ENCODE measurements at regions not wholly inside any gene's neighbourhood (a gene's known extent, or its start where the extent isn't known, plus 50 kb on each side); places are given as distances from the start of the nearest gene placed in this dataset.
A peak's percentile ranks its signal among the peaks of the same experiment; 100 is the strongest.

DNA sequence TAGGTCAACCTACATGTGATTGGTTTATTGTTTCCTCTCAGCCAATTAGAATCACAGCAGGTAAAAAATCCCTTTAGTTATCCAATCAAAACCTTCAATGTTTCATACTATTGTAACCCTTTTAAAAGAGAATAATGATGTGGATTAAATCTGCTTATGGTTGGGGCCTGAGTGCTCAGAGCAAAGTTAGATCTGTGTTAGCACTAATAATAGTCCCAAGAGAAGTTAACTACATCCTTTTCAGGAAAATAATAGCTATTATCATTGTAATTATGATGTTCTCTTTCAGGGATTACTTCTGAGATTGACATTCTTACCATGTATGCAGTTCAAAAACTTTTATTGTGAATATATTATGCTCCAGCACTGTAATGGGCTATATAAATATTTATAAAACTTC lies 262.6 kb upstream of the ARX start:
- Histone ChIP-seq H3K27me3 (ENCODE audit: insufficient read depth, poor library complexity, severe bottlenecking) (no peaks in the 10 kb centered on the region), H3K4me3 (ENCODE audit: severe bottlenecking) (no peak overlapping the region), H3K9me3 (ENCODE audit: severe bottlenecking) (no peaks in the 10 kb centered on the region), H3K36me3 (ENCODE audit: low read depth) (no peaks in the 10 kb centered on the region), H3K4me1 (ENCODE audit: insufficient read depth, poor library complexity, severe bottlenecking) (no peaks in the 10 kb centered on the region), H3K27ac (ENCODE audit: poor library complexity, severe bottlenecking) (no peak overlapping the region)
- DNase-seq (ENCODE audit: low spot score): no peak
- ATAC-seq (ENCODE audit: low read depth): no peak
- TF ChIP-seq, protein P1, sequence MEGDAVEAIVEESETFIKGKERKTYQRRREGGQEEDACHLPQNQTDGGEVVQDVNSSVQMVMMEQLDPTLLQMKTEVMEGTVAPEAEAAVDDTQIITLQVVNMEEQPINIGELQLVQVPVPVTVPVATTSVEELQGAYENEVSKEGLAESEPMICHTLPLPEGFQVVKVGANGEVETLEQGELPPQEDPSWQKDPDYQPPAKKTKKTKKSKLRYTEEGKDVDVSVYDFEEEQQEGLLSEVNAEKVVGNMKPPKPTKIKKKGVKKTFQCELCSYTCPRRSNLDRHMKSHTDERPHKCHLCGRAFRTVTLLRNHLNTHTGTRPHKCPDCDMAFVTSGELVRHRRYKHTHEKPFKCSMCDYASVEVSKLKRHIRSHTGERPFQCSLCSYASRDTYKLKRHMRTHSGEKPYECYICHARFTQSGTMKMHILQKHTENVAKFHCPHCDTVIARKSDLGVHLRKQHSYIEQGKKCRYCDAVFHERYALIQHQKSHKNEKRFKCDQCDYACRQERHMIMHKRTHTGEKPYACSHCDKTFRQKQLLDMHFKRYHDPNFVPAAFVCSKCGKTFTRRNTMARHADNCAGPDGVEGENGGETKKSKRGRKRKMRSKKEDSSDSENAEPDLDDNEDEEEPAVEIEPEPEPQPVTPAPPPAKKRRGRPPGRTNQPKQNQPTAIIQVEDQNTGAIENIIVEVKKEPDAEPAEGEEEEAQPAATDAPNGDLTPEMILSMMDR (IDR thresholded peaks at IDR 0.05; ENCODE audit: poor library complexity, severe bottlenecking): no peak

DNA sequence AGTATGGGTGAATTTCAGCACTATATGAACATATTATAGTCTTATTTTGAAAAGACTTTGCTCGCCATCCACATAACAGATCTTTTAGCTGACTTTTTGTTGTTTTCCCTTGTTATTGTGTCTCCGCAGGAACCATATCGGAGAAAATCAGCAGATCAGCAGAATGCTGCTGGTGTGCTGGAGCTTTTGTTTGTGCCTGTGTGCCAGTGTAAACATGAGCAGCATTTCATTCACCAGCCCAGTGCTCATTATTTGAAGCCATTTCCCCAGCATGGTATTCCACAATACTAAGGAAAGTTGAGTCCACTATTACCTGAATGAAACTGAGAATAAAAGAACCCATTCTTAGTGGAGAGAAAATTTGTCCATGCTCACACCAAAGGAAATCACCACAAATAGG lies 261.8 kb upstream of the ARX start:
- TF ChIP-seq, protein P1 (IDR thresholded peaks at IDR 0.05; ENCODE audit: poor library complexity, severe bottlenecking): no peak
- no peaks in the 10 kb centered on the region for H3K9me3 ChIP-seq (ENCODE audit: severe bottlenecking)
- no peak overlapping the region for H3K27ac ChIP-seq (ENCODE audit: poor library complexity, severe bottlenecking)
- no peaks in the 10 kb centered on the region for H3K4me1 ChIP-seq (ENCODE audit: insufficient read depth, poor library complexity, severe bottlenecking)
- H3K4me3 ChIP-seq (ENCODE audit: severe bottlenecking): no peak overlapping the region
- H3K27me3 ChIP-seq (ENCODE audit: insufficient read depth, poor library complexity, severe bottlenecking): no peaks in the 10 kb centered on the region
- DNase-seq (ENCODE audit: low spot score) (no peak), ATAC-seq (ENCODE audit: low read depth) (no peak)
- H3K36me3 ChIP-seq (ENCODE audit: low read depth): no peaks in the 10 kb centered on the region

DNA sequence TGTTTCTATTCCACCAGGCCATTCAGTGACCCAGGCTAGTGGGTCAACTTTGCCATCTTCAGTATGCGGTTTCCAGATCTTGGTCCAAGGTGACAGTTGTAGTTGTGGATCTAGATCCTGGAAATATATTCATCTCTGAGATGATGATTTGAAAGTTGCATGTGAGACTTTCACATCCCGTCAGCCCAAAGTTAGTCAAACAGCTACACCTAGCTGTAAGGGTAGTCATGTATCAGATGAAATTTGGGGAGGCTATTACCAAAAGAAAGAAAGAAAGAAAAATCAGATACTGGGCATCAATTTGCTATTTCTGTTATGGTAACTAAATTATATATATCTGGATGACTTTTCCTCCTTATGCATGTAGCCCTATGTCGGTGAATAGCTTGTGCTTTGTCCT lies 259.4 kb upstream of the ARX start:
- TF ChIP-seq, protein P1 (IDR thresholded peaks at IDR 0.05; ENCODE audit: poor library complexity, severe bottlenecking): peak; percentile 12
- ATAC-seq (ENCODE audit: low read depth) (no peak), DNase-seq (ENCODE audit: low spot score) (no peak)
- Histone ChIP-seq H3K36me3 (ENCODE audit: low read depth) (no peaks in the 10 kb centered on the region), H3K4me3 (ENCODE audit: severe bottlenecking) (no peak overlapping the region), H3K9me3 (ENCODE audit: severe bottlenecking) (no peaks in the 10 kb centered on the region), H3K27me3 (ENCODE audit: insufficient read depth, poor library complexity, severe bottlenecking) (no peaks in the 10 kb centered on the region), H3K4me1 (ENCODE audit: insufficient read depth, poor library complexity, severe bottlenecking) (no peaks in the 10 kb centered on the region), H3K27ac (ENCODE audit: poor library complexity, severe bottlenecking) (no peak overlapping the region)

DNA sequence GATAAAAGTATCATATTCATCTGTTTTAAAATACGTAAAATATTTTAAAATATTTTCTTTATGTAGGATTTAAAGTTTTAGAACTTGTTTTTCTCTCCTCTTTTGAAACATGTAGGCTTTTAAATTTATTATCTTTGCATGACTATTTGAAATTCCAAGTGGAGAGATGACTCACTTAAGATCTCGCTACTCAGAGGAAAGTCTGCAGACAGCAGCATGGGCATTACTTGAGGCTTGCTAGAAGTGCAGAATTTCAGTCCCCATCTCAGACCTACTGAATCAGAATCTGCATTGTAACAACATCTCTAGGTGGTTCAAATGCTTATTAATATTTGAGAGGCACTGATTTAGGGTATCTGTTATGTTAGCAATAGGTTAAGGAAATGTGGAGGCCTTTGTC lies 225.7 kb upstream of the ARX start:
- H3K4me1 ChIP-seq (ENCODE audit: insufficient read depth, poor library complexity, severe bottlenecking): no peaks in the 10 kb centered on the region
- no peaks in the 10 kb centered on the region for H3K27me3 ChIP-seq (ENCODE audit: insufficient read depth, poor library complexity, severe bottlenecking)
- no peak for ATAC-seq (ENCODE audit: low read depth)
- H3K27ac ChIP-seq (ENCODE audit: poor library complexity, severe bottlenecking): no peak overlapping the region
- no peak overlapping the region for H3K4me3 ChIP-seq (ENCODE audit: severe bottlenecking)
- TF ChIP-seq, protein P1 (IDR thresholded peaks at IDR 0.05; ENCODE audit: poor library complexity, severe bottlenecking): no peak
- no peaks in the 10 kb centered on the region for H3K9me3 ChIP-seq (ENCODE audit: severe bottlenecking)
- H3K36me3 ChIP-seq (ENCODE audit: low read depth): no peaks in the 10 kb centered on the region
- DNase-seq (ENCODE audit: low spot score): no peak

DNA sequence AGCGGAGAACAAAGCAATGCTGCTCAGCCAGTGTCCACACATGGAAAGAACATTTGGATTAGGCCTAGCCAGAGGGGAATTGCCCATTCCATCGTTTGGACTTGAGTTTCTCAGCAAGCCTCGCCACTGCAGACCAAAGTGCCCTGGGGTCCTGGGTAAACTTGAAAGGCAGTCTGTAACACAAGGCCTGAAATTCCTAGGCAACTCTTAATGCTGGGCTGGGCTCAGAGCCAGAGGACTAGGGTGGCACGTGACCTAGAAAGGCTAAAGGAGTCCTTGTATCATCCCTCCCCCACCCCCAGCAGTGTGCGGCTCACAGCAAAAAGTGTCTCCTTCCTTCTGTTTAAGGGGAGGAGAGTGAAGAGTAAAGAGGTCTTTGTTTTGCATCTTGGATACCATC lies 210.4 kb upstream of the ARX start:
- Histone ChIP-seq H3K27ac (ENCODE audit: poor library complexity, severe bottlenecking) (no peak overlapping the region), H3K4me1 (ENCODE audit: insufficient read depth, poor library complexity, severe bottlenecking) (no peaks in the 10 kb centered on the region), H3K9me3 (ENCODE audit: severe bottlenecking) (no peaks in the 10 kb centered on the region), H3K27me3 (ENCODE audit: insufficient read depth, poor library complexity, severe bottlenecking) (no peaks in the 10 kb centered on the region), H3K36me3 (ENCODE audit: low read depth) (no peaks in the 10 kb centered on the region), H3K4me3 (ENCODE audit: severe bottlenecking) (no peak overlapping the region)
- TF ChIP-seq, protein P1 (IDR thresholded peaks at IDR 0.05; ENCODE audit: poor library complexity, severe bottlenecking): no peak
- ATAC-seq (ENCODE audit: low read depth): no peak
- no peak for DNase-seq (ENCODE audit: low spot score)
